ENCODE measurements at regions not wholly inside any gene's neighbourhood (a gene's known extent, or its start where the extent isn't known, plus 50 kb on each side); places are given as distances from the start of the nearest gene placed in this dataset.

DNA sequence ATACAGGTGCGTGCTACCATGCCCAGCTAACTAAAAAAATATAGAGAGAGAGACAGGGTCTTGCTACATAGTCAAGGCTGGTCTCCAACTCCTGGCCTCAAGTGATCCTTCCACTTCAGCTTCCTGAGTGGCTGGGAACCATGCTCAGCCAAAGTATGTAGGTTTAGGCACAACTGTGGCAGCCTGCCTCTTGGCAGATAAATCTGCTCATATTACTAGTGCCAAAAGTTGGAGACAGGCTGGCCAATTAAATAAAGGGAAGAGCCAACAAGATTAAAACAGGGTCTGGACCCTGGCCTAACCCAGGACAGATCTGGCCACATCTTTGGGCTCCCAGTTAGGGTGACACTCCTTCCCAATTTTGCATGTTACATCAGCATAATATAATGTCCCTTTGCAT, 151.7 kb downstream of the CBLN1 start:
- no peak overlapping the region for H3K4me3 ChIP-seq
- TF ChIP-seq, protein P1, sequence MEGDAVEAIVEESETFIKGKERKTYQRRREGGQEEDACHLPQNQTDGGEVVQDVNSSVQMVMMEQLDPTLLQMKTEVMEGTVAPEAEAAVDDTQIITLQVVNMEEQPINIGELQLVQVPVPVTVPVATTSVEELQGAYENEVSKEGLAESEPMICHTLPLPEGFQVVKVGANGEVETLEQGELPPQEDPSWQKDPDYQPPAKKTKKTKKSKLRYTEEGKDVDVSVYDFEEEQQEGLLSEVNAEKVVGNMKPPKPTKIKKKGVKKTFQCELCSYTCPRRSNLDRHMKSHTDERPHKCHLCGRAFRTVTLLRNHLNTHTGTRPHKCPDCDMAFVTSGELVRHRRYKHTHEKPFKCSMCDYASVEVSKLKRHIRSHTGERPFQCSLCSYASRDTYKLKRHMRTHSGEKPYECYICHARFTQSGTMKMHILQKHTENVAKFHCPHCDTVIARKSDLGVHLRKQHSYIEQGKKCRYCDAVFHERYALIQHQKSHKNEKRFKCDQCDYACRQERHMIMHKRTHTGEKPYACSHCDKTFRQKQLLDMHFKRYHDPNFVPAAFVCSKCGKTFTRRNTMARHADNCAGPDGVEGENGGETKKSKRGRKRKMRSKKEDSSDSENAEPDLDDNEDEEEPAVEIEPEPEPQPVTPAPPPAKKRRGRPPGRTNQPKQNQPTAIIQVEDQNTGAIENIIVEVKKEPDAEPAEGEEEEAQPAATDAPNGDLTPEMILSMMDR (IDR thresholded peaks at IDR 0.05), result no peak
- no peaks in the 10 kb centered on the region for H3K27me3 ChIP-seq (ENCODE audit: low read depth)
- H3K36me3 ChIP-seq, result no peaks in the 10 kb centered on the region
- H3K4me1 ChIP-seq, result no peaks in the 10 kb centered on the region
- no peak overlapping the region for H3K27ac ChIP-seq
- H3K9me3 ChIP-seq, result no peaks in the 10 kb centered on the region
- ATAC-seq (no peak), DNase-seq (no peak)
- intact Hi-C loops (cut with DNase I), result no loop called here

DNA sequence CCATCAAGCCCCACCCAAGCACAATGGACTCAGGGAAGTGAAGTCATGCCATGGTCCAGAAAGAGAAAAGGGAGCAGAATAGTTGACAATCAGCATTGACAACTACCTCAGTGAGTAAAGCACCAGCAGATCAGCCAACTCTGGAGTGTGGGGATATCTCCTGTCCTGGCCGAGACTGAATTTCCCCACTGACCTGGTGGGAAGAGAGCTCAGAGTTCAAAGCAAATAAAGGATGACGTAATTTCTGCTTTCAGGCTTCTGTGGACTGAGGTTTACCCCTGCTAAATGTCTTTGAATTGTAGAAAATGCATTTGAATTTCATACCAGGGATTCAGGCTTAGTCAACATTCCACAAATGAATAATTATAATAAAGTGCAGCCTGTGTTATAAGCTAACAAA, 152.9 kb downstream of the CBLN1 start:
- no peaks in the 10 kb centered on the region for H3K9me3 ChIP-seq
- no peak for ATAC-seq
- H3K36me3 ChIP-seq, result no peaks in the 10 kb centered on the region
- TF ChIP-seq, protein P1 (IDR thresholded peaks at IDR 0.05), result no peak
- DNase-seq, result no peak
- H3K4me1 ChIP-seq, result no peaks in the 10 kb centered on the region
- H3K27me3 ChIP-seq (ENCODE audit: low read depth), result no peaks in the 10 kb centered on the region
- no peak overlapping the region for H3K4me3 ChIP-seq
- H3K27ac ChIP-seq, result no peak overlapping the region
- intact Hi-C loops (cut with DNase I), result no loop called here

GRCh38 chr16:49127103-49127502, 154.5 kb downstream of the CBLN1 start:
- H3K27me3 ChIP-seq (ENCODE audit: low read depth), result no peaks in the 10 kb centered on the region
- DNase-seq, result no peak
- H3K36me3 ChIP-seq, result no peaks in the 10 kb centered on the region
- H3K4me1 ChIP-seq, result no peaks in the 10 kb centered on the region
- H3K9me3 ChIP-seq, result no peaks in the 10 kb centered on the region
- no peak for ATAC-seq
- no peak overlapping the region for H3K4me3 ChIP-seq
- no peak overlapping the region for H3K27ac ChIP-seq
- TF ChIP-seq, protein P1 (IDR thresholded peaks at IDR 0.05), result no peak
- intact Hi-C loops (cut with DNase I), result no loop called here

GRCh38 chr16:49121636-49122035, 160.0 kb downstream of the CBLN1 start:
- Histone ChIP-seq H3K4me1 (no peaks in the 10 kb centered on the region), H3K4me3 (no peak overlapping the region), H3K27ac (no peak overlapping the region), H3K27me3 (ENCODE audit: low read depth) (no peaks in the 10 kb centered on the region), H3K9me3 (no peaks in the 10 kb centered on the region), H3K36me3 (no peaks in the 10 kb centered on the region)
- intact Hi-C loops (cut with DNase I), result no loop called here
- ATAC-seq (no peak), DNase-seq (no peak)
- TF ChIP-seq, protein P1 (IDR thresholded peaks at IDR 0.05), result no peak

DNA sequence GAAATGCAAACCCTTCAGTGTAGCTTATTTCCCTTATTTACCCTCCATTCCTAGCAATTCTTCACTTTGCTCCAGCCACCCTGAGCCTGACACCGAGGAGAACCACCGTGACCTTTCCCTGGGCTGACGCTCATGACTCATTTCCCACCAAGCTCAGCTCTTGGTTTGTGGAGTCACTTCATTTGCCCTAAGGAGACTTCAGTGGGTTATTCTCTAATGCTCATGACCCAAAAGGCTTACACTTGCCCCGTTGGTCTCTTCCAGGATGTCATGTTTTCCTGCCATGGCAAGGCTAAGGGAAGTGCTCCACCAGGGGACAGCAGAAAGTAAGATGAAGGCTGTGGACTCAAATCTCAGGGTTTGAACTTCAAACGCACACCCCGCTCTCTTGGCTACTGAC, 161.0 kb downstream of the CBLN1 start:
- no peaks in the 10 kb centered on the region for H3K36me3 ChIP-seq
- DNase-seq, result no peak
- ATAC-seq, result no peak
- H3K27me3 ChIP-seq (ENCODE audit: low read depth), result no peaks in the 10 kb centered on the region
- no peak overlapping the region for H3K27ac ChIP-seq
- H3K4me3 ChIP-seq, result no peak overlapping the region
- TF ChIP-seq, protein P1 (IDR thresholded peaks at IDR 0.05), result no peak
- intact Hi-C loops (cut with DNase I), result no loop called here
- H3K4me1 ChIP-seq, result no peaks in the 10 kb centered on the region
- no peaks in the 10 kb centered on the region for H3K9me3 ChIP-seq

GRCh38 chr16:49116873-49117272, 164.8 kb downstream of the CBLN1 start:
- H3K4me1 ChIP-seq, result no peaks in the 10 kb centered on the region
- H3K27me3 ChIP-seq (ENCODE audit: low read depth), result no peaks in the 10 kb centered on the region
- no peak overlapping the region for H3K4me3 ChIP-seq
- no peak for ATAC-seq
- H3K36me3 ChIP-seq, result no peaks in the 10 kb centered on the region
- intact Hi-C loops (cut with DNase I), result no loop called here
- no peak overlapping the region for H3K27ac ChIP-seq
- H3K9me3 ChIP-seq, result no peaks in the 10 kb centered on the region
- DNase-seq, result no peak
- TF ChIP-seq, protein P1 (IDR thresholded peaks at IDR 0.05), result no peak
